IPS-NIHi11 (cell line): ENCODE measurements at regions not wholly inside any gene's neighbourhood (a gene's known extent, or its start where the extent isn't known, plus 50 kb on each side); places are given as distances from the start of the nearest gene placed in this dataset.
"Not testable (repeated sequence)": the region's sequence is repeated elsewhere in the genome, so short reads cannot be mapped to it uniquely, and the experiment has no call there.

Source experiments
- DNase-seq: peaks from one replicate; pipeline ENCODE4 v3.0.0; 2012; ENCODE audit warnings: mixed read lengths, low spot score

- DNase-seq, result not testable (repeated sequence)
These were observed 98.1 kb upstream of the SIMC1 start for GRCh38 chr5:176140138-176140537.

GRCh38 chr5:176144508-176144907, 93.7 kb upstream of the SIMC1 start:
- no peak for DNase-seq

GRCh38 chr5:176149948-176150347, 88.3 kb upstream of the SIMC1 start:
- not testable (repeated sequence) for DNase-seq

GRCh38 chr5:176151281-176151680, 86.9 kb upstream of the SIMC1 start:
- DNase-seq, result no peak

GRCh38 chr5:176152191-176152929, 85.9 kb upstream of the SIMC1 start:
- peak; percentile 69 for DNase-seq

DNA sequence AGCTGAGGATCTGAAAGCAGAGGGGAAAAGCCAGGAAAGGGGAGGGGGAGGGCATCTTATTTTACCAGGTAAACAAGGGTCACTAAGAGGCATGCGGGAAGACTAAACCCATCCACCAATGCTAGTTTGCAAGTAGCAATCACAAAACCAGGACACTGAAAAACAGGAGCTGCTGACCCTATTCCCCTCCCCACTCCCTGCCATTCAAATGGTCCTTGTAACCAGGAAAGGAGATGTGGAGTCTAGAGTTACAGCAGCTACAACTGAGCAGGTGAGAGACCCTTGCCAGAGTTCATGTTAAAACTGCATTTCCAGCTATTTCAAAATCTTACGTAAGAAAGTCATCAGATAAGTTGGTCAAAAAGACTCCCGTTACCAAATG, 85.3 kb upstream of the SIMC1 start:
- no peak for DNase-seq

DNA sequence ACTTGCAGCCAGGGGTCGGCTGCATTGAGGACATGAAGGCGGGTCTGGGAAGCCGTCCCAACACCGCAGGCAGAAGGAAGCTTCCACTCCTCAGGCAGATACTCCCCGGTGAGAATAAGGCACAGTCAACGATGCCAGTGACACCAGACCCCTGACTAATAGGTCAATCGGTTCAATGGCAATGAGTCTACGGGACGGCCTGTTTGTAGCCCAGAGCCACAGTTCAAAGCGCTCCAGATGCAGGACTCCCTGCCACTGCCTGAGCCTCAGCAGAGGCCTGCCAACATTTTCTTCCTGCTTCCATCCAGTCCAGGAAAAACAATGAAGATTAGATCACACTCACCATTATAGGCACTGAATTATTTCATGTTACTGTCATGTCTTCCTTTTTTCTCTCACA, 84.5 kb upstream of the SIMC1 start:
- DNase-seq, result no peak

GRCh38 chr5:176154821-176155220, 83.4 kb upstream of the SIMC1 start:
- no peak for DNase-seq

DNA sequence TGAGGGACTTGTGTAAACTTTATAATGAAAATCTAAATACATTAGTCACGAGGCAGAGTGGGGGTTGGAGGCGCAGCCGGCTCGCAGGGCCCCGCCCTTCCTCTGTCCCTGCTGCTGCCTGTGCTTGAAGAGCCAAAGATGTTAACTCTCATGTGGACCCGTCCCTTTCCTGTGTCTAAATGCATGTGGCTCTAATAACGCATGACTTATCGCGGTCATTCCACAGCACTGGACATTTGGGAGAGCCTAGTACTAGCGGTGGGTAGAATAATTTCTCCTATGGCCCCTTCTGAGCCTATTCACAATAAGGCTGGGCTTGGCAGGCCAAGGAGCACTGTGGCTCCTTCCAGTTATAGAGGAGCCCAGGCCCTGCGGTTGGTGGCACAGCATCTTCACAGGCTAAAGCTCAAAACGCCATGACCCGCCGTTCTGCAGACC, 82.3 kb upstream of the SIMC1 start:
- DNase-seq, result no peak

DNA sequence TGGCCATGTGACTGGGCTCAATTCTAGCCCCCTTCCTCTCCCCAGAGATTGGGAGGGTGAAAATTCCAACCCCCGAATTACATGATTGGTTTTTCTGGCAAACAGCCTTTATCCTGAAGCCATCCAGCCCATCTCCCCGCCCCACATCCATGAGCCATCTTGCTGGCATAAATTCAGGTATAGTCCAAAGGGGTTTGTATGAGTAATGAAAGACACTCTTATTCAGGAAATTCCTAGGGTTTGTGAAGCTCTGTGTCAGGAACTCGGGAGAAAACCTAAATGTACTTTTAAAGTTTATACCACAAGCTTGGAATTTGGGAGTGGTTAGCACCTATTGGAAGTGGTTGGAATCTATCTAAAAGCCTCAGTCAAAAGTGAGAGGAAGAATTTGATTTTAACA, 80.6 kb upstream of the SIMC1 start:
- no peak for DNase-seq

DNA sequence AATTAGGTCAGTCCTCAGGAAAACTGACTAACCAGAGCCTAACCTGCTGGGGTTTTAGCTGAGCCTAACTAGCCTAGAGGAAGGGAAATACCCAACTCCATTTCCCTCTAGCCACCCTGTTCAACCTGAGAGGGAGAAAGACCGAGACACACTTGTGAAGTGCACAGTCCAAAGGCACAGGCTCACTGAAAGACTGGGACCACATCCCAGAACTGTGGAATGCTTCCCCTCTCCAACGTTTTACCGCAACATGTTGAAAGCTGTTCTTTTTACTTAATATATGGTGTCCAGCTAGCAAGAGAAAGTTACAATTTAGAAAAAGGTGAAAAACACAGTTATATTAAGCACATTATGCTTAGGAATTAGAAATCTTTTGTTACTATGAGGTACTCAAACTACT, 76.8 kb upstream of the SIMC1 start:
- DNase-seq, result no peak

DNA sequence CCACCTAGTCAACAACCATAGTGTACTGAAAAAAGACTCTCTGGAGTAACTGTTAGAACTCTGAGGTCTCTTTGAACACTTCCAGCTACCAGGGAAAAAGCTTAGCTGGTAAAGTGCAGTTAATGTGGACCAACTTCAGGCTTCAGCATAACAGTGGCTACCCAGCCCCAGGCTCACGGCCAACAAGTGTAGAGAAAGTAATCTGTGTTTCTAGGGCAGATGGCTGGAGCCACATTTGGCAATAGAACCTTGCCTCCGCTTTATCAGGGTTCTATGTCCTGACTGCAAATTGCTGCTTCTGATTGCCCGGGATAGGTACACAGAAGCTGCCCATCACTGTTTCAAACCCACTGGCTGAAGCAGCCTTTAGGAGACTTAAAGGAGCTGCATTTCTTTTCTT, 76.0 kb upstream of the SIMC1 start:
- no peak for DNase-seq

DNA sequence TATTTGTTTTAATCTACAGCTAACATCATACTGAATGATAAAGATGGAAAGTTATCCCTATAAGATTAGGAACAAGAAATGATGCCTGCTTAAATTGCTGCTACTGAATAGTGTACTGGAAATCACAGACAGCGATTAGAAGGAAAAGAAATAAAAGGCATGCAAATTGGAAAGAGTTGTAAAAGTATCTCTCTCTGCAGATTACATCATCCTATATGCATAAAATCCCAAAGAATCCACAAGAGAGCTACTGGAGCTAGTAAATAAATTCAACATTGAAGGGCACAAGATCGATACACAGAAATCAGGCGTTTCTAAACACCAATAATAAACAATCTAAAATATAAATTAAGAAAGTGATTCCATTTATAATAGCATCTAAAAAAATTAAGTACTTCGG, 75.3 kb upstream of the SIMC1 start:
- DNase-seq, result no peak

DNA sequence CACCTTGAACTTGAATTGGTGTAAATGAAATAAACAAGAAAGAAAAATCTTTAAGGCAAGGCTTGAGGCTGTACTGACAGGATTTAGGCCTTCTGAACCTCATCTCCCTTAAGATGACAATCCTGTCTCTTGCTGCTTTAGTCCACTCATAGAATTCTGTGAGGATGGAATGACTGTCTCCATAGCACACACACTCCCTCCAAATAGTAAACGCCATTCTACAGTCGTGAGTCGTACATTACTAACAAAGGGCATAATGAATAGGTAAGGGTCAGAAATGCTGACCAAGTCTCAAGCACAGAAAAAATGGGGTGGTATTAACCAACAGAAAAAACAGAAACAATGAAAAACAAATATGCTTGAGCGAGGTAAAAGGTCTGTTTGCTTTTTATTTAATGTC, 71.8 kb upstream of the SIMC1 start:
- no peak for DNase-seq

DNA sequence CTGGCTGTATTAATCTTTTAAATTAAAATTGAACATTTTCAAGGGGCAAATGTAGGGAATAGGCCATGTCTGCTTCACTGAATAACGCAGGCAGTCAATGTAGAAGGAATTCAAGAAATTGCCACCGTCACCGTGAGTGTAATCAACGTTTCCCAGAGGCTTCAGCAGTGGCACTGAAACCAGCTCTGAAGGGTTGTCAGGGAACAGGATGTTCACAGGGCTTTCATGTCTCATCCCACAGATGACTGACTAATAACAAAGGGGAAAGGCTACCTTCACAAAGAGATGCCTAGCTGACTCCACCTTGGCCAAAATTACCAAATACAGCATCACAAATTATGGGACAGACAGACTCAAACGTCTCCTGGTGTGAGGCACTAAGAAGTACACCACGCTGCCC, 70.4 kb upstream of the SIMC1 start:
- no peak for DNase-seq

DNA sequence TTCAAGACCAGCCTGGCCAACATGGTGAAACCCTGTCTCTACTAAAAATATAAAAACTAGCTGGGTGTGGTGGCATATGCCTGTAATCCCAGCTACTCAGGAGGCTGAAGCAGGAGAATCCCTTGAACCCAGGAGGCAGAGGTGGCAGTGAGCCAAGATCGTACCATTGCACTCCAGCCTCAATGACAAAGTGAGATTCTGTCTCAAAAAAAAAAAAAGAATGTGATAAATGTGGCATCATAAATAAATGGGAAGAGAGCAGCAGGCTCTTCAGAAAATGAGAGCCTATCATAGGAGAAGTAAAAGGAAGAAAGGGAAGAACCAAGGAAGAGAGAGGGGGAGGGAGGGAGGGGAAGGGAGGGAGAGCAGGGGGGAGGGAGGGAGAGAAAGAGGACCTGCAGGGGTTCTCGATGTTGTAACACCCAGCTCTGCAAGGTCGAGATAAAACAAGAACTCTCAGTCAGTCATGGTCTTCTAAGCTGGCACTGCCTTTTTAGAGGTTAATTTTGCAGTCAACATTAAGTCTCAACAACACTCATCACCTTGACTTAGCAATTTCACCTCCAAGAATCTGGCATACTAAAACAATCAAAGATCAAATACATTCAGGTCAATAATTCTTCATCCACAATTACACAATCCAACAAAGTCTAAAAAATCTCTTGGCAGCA, 68.7 kb upstream of the SIMC1 start:
- DNase-seq, result no peak

DNA sequence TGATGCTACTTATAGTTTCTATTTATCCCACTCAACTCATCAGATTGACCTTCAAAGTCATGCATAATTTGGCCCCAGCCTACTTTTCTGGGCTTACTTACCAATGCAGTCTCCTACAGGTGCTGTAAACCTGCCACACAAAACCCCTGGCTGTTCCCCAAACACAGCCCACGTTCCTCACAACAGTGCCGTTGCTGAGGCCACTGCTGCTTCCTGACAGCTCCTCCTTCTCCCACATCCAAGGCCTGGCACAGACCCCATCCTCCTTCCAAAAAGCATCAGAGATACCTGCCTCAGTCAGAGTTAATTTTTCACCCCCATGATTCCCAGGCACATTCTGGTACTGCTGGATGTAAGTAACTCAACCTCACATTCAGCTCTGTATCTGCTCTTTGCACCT, 68.1 kb upstream of the SIMC1 start:
- no peak for DNase-seq

GRCh38 chr5:176171171-176171760, 67.0 kb upstream of the SIMC1 start:
- DNase-seq, result no peak

DNA sequence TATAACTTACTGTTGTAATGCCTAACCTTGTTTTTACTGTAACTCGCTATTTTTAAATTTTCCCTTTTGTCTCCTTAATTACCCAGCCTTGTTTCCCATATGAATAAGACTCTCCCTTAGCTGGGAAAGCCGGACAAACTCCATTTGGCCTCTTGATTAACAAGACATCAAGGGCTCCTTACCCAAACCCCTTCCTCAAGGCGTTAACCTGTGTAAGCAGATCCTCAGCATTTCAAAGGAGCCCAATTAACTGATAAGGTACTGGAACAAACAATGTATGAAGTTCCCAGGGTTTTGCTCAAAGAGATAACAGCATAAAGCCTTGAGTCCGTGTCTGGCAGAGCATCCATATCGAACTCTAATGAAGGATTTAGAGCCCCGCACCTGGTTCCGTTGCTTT, 66.0 kb upstream of the SIMC1 start:
- no peak for DNase-seq

GRCh38 chr5:176173647-176174046, 64.6 kb upstream of the SIMC1 start:
- no peak for DNase-seq

DNA sequence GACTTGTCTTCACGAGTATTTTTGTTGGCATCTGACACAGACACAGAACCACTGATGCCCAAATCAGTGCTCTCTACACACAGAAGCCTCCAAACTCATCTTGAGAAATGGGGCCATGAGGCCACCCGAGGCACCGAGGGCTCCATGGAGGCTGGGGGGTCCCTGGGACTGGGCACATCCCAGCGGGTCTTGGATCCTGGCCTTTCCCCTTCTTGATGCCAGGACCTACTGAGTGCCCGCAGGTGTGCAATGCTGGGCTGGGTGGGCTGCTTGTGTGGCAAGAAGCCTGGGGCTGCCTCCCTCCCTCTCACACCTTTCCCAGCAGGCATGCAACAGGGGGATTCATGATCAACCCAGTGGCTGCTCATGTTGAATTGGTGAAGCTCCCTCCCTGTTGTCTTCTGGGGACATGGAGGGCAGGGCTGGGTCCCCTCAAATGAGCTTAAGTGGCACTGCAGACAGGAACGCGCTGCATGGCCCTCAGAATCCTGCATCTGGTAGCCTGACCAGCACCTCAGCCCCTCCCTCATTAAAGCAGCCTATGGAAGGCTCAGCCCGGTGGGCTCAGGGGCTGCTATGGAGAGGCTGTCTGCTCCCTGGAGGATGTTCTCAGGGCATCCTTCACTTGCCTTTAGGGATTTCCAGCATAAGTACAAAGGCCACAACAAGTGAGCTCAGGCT, 63.7 kb upstream of the SIMC1 start:
- DNase-seq, result no peak

DNA sequence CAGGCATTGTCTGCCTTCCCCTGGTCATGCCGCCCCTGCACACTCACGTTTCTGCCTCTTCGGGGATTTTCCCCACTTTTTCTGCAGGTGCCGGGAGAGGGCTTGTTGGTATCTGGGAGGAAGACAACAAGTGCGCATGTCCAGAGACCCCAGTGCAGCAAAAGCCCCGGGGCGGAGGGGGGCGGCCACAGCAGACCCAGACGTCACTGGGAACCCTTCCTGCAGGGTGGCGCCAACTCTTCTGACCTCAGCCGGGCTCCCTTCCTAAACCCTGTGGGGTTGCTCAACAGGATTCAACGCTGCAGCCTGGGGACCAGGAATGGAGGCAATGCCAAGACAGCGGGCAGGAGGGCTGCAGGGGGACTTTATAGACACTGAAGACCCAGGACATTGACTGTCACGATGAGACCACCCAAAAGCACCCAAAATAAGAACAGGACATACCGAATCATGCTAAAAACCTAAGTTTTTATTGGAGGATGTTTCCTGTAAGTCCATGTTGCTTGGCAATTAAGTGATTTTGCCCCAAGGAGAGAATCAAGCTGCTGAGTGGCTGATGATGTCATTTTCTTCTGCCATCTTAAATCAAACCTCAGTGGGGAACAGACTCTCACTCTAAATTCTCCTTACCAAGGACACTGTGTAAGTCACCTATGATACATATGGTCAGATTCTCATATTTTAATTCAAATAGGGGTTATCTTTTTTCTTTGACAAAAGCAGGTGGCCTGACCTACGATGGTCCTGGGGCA, 62.9 kb upstream of the SIMC1 start:
- DNase-seq, result no peak
